ENCODE measurements at regions not wholly inside any gene's neighbourhood (a gene's known extent, or its start where the extent isn't known, plus 50 kb on each side); places are given as distances from the start of the nearest gene placed in this dataset.

DNA sequence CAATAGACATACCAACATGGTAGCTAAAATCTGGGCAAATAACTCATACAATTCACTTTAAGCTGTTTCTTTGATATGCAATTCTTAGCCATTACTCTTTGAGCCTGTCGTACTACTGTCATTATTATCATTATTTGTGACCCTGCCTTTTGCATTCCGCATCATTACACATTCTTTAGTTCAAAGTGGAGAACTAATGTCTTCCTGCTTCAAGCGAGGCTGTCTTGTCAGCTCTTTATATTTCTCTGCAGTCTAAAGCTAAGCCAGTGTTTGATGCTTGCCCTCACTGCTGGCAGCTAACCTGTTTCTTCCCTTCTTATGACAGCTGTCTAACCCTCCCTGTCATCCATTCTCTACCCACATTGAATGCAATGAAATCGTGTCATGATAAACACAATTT, 186.8 kb downstream of the FAT4 start:
- Histone ChIP-seq H3K27ac (no peak overlapping the region), H3K36me3 (no peaks in the 10 kb centered on the region), H3K9me3 (no peaks in the 10 kb centered on the region), H3K4me1 (no peaks in the 10 kb centered on the region), H3K27me3 (no peaks in the 10 kb centered on the region), H3K4me3 (no peak overlapping the region)
- 58% methylated on average over 4 of the region's 4 CpGs for WGBS
- TF ChIP-seq POLR2AphosphoS5 (IDR thresholded peaks at IDR 0.05): no peak
- TF ChIP-seq POLR2A (IDR thresholded peaks at IDR 0.05): no peak
- TF ChIP-seq EP300 (IDR thresholded peaks at IDR 0.05): no peak
- TF ChIP-seq, protein P1, sequence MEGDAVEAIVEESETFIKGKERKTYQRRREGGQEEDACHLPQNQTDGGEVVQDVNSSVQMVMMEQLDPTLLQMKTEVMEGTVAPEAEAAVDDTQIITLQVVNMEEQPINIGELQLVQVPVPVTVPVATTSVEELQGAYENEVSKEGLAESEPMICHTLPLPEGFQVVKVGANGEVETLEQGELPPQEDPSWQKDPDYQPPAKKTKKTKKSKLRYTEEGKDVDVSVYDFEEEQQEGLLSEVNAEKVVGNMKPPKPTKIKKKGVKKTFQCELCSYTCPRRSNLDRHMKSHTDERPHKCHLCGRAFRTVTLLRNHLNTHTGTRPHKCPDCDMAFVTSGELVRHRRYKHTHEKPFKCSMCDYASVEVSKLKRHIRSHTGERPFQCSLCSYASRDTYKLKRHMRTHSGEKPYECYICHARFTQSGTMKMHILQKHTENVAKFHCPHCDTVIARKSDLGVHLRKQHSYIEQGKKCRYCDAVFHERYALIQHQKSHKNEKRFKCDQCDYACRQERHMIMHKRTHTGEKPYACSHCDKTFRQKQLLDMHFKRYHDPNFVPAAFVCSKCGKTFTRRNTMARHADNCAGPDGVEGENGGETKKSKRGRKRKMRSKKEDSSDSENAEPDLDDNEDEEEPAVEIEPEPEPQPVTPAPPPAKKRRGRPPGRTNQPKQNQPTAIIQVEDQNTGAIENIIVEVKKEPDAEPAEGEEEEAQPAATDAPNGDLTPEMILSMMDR (IDR thresholded peaks at IDR 0.05): no peak
- DNase-seq (ENCODE audit: low spot score in 2 of 2): no peak

DNA sequence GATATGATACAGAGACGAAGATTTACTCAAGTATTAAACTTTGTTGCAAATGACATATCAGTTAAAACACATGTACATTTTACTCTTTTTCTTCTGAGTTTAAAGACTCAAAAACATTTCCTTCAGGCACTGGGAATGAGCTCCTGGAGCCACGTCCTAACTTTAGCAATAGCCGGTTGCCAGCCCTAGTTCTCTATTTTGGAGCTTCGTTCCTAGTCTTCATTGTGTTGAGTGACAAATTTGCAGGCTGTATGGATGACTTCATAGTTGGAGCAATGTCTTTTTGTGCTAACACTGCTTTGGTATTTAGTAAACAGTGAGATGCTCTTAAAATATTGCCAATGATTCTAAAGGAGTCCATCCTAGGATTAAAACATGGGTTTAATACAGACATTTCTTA, 190.9 kb downstream of the FAT4 start:
- WGBS: 61% methylated on average over 4 of the region's 4 CpGs
- TF ChIP-seq POLR2A (IDR thresholded peaks at IDR 0.05): no peak
- no peak for TF ChIP-seq EP300 (IDR thresholded peaks at IDR 0.05)
- TF ChIP-seq, protein P1 (IDR thresholded peaks at IDR 0.05): no peak
- no peak for TF ChIP-seq POLR2AphosphoS5 (IDR thresholded peaks at IDR 0.05)
- H3K36me3 ChIP-seq: no peaks in the 10 kb centered on the region
- no peaks in the 10 kb centered on the region for H3K9me3 ChIP-seq
- no peaks in the 10 kb centered on the region for H3K4me1 ChIP-seq
- no peak for DNase-seq (ENCODE audit: low spot score in 2 of 2)
- no peak overlapping the region for H3K27ac ChIP-seq
- no peaks in the 10 kb centered on the region for H3K27me3 ChIP-seq
- no peak overlapping the region for H3K4me3 ChIP-seq

DNA sequence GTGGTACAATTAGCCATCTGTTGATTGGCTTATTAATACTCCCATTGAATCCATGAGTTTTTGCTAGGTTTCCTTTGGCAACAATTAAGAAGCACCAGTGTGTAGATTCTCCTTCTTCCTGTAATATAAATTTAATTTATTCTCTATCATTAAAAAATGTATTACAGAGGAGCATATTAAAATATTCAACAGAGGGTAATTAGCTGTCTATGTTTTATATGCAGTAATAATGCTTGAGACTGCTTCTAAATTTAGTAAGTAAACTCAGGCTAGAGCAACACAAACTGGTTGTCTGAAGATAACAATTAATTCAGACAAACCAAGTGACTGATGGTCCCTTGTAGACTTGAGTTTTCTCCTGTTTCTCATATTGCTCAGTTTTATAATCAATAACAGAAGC, 192.4 kb downstream of the FAT4 start:
- H3K36me3 ChIP-seq: no peaks in the 10 kb centered on the region
- DNase-seq (ENCODE audit: low spot score in 2 of 2): no peak
- no peak for TF ChIP-seq EP300 (IDR thresholded peaks at IDR 0.05)
- TF ChIP-seq, protein P1 (IDR thresholded peaks at IDR 0.05): no peak
- no peak for TF ChIP-seq POLR2AphosphoS5 (IDR thresholded peaks at IDR 0.05)
- no peak for TF ChIP-seq POLR2A (IDR thresholded peaks at IDR 0.05)

DNA sequence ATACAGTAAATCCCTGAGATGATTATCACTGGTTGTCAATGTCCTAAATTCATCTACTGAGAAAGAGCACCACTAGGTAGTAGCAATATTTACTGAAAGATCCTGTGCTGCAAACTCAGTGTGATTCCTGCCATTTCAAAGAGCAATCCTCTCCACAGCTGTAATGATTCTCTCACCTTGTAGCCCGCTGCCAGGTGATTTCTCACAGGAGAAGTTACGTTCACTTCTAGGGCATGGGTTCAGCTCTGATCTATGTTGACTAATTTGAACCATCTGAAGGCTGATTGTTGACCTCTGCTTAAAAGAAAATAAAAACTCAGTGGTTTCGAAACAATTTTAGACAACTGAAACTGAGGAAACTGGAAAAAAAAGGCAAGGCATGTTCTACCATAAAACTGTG, 197.0 kb downstream of the FAT4 start:
- no peak for DNase-seq (ENCODE audit: low spot score in 2 of 2)
- Histone ChIP-seq H3K27ac (no peak overlapping the region), H3K9me3 (no peaks in the 10 kb centered on the region), H3K36me3 (no peaks in the 10 kb centered on the region), H3K27me3 (no peaks in the 10 kb centered on the region), H3K4me1 (no peaks in the 10 kb centered on the region), H3K4me3 (no peak overlapping the region)
- TF ChIP-seq EP300 (IDR thresholded peaks at IDR 0.05): no peak
- TF ChIP-seq, protein P1 (IDR thresholded peaks at IDR 0.05): no peak
- TF ChIP-seq POLR2A (IDR thresholded peaks at IDR 0.05): no peak
- TF ChIP-seq POLR2AphosphoS5 (IDR thresholded peaks at IDR 0.05): no peak
- WGBS: 92% methylated on average over 3 of the region's 3 CpGs

More for the DNA sequence above, 192.4 kb downstream of the FAT4 start:
- no peak overlapping the region for H3K27ac ChIP-seq
- H3K9me3 ChIP-seq: no peaks in the 10 kb centered on the region
- H3K27me3 ChIP-seq: no peaks in the 10 kb centered on the region
- H3K4me3 ChIP-seq: no peak overlapping the region
- H3K4me1 ChIP-seq: no peaks in the 10 kb centered on the region

DNA sequence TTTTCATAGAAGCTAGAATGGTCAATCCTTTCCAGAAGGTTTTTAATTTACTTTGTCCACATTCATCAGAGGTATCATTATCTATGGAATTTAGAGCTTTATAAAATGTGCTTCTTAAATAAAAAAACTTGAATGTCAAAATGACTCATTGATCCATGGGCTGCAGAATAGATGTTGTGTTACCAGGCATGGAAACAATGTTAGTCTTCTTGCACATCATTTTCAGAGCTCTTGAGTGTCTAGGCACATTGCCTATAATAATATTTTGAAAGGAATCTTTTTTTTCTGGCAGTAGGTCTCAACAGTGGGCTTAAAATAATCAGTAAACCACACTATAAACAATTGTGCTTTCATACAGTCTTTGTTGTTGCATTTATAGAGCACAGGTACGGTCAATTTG, 200.3 kb downstream of the FAT4 start:
- H3K27me3 ChIP-seq: no peaks in the 10 kb centered on the region
- TF ChIP-seq, protein P1 (IDR thresholded peaks at IDR 0.05): no peak
- no peak for TF ChIP-seq POLR2AphosphoS5 (IDR thresholded peaks at IDR 0.05)
- TF ChIP-seq EP300 (IDR thresholded peaks at IDR 0.05): no peak
- no peak for TF ChIP-seq POLR2A (IDR thresholded peaks at IDR 0.05)
- WGBS: 69% methylated on average over 1 of the region's 1 CpG

More for the DNA sequence above, 200.3 kb downstream of the FAT4 start:
- Histone ChIP-seq H3K9me3 (no peaks in the 10 kb centered on the region), H3K27ac (no peak overlapping the region), H3K4me1 (no peaks in the 10 kb centered on the region), H3K36me3 (no peaks in the 10 kb centered on the region), H3K4me3 (no peak overlapping the region)
- DNase-seq (ENCODE audit: low spot score in 2 of 2): no peak

Data from suprapubic skin (tissue), 4 donors.